ENCODE measurements at regions not wholly inside any gene's neighbourhood (a gene's known extent, or its start where the extent isn't known, plus 50 kb on each side); places are given as distances from the start of the nearest gene placed in this dataset.

DNA sequence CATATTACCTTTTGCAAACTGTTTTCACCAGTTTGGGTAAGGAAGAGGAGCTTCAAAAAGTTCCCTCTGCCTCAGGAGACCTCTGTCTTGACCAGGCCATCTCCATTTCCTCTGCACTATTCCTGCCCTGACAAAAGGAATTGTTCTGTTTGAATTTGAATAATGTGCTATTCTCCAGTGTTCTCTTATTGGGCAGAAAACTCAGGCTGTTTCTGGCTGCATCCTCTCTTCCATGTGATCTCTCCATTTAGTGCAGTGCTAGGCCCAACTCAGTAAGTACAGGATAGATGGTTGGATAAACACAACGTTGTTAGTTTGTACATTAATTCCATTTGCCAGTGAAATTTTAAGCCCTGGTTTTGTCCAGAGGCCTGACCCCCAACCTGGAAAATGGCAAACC lies 102.2 kb upstream of the CELF4 start:
- H3K36me3 ChIP-seq (ENCODE audit: control insufficient read depth in 2 of 4, insufficient read depth in 4 of 4, low read length in 3 of 4) = no peaks in the 10 kb centered on the region
- no peak overlapping the region for H2AFZ ChIP-seq (ENCODE audit: low read length)
- H3K23ac ChIP-seq (ENCODE audit: insufficient read length) = no peak overlapping the region
- peaks cover 4 to 11% (median 5%) of the 10 kb centered on the region in 4 experiments; a peak in 6 of 7 replicates for H3K4me1 ChIP-seq (replicated peaks in 1 of 4; ENCODE audit: control insufficient read depth in 3 of 4, insufficient read depth in 4 of 4, low read length in 3 of 4)
- no peak for DNase-seq (ENCODE audit: low read depth in 1 of 2, low spot score in 2 of 2)
- H2AK5ac ChIP-seq (ENCODE audit: low read depth, low read length) = no peak overlapping the region
- H2BK12ac ChIP-seq (ENCODE audit: low read depth, low read length) = 0 out of 2 replicates have a peak overlapping the region, but pooled peaks have one; percentile 3
- no peak overlapping the region for H2BK15ac ChIP-seq (ENCODE audit: low read length)
- H3K9ac ChIP-seq (replicated peaks in 1 of 4; ENCODE audit: extremely low read depth in 1 of 4, low read depth in 3 of 4, low read length in 3 of 4) = no peak overlapping the region
- H3K18ac ChIP-seq (ENCODE audit: extremely low read depth, low read length) = no peak overlapping the region
- H3K4me2 ChIP-seq (ENCODE audit: insufficient read depth in 1 of 2, low read depth in 2 of 2, low read length in 2 of 2) = no peak overlapping the region
- no peak for TF ChIP-seq SP2 (IDR thresholded peaks at IDR 0.05; ENCODE audit: low read length)
- no peak for TF ChIP-seq CREB1 (IDR thresholded peaks at IDR 0.05)
- TF ChIP-seq, protein P1, sequence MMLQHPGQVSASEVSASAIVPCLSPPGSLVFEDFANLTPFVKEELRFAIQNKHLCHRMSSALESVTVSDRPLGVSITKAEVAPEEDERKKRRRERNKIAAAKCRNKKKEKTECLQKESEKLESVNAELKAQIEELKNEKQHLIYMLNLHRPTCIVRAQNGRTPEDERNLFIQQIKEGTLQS (IDR thresholded peaks at IDR 0.05; ENCODE audit: insufficient read depth, low read depth, low read length) = no peak
- no peak for TF ChIP-seq HDAC6 (IDR thresholded peaks at IDR 0.05; ENCODE audit: low read depth, low read length)
- TF ChIP-seq RFX5 (IDR thresholded peaks at IDR 0.05; ENCODE audit: borderline replicate concordance, low read depth, low read length) = no peak
- no peak for TF ChIP-seq MAFK (IDR thresholded peaks at IDR 0.05; ENCODE audit: low read depth, low read length)
- TF ChIP-seq CEBPB (IDR thresholded peaks at IDR 0.05; ENCODE audit: low read depth, low read length) = no peak
- H3K79me2 ChIP-seq (ENCODE audit: control insufficient read depth in 1 of 2, insufficient read depth in 2 of 2, low read length in 2 of 2) = no peaks in the 10 kb centered on the region
- no peak overlapping the region for H3K4ac ChIP-seq (replicated peaks; ENCODE audit: insufficient read length, low read depth, low read length)
- H4K8ac ChIP-seq (ENCODE audit: extremely low read depth, insufficient read depth, low read length) = no peak overlapping the region
- H4K5ac ChIP-seq (ENCODE audit: insufficient read length, low read depth, low read length) = no peak overlapping the region
- CTCF ChIA-PET (ENCODE audit: partially characterized antibody) = interaction anchor here (2.6 kb wide), 1 partner anchor 12 kb away, joined by 13 read pairs; no protein-coding TSS in a partner anchor
- WGBS, 2 experiments (ENCODE audit: extremely low coverage in 1 of 2, insufficient coverage in 1 of 2, insufficient read length in 1 of 2, insufficient replicate concordance in 2 of 2, low coverage in 1 of 2, low lambda C conversion rate in 2 of 2, missing lambda C conversion rate in 1 of 2) = 89% methylated on average over 1 of the region's 1 CpG; no CpG with 5 or more reads in 1 of the 2 experiments
- no peak overlapping the region for H3K27ac ChIP-seq (ENCODE audit: low read depth, low read length)
- POLR2A ChIA-PET (ENCODE audit: partially characterized antibody) = no interaction called here
- H3K14ac ChIP-seq (ENCODE audit: insufficient read length) = no peak overlapping the region
- H3K23me2 ChIP-seq (ENCODE audit: low read depth, low read length) = no peaks in the 10 kb centered on the region
- H4K91ac ChIP-seq (replicated peaks; ENCODE audit: insufficient read length, low read length) = no peak overlapping the region
- no peak for FAIRE-seq
- no peak overlapping the region for H2BK20ac ChIP-seq (ENCODE audit: low read length)
- no peaks in the 10 kb centered on the region for H3K9me3 ChIP-seq (ENCODE audit: insufficient read depth in 2 of 2, low read depth in 1 of 2, low read length in 1 of 2)
- no peak overlapping the region for H2BK120ac ChIP-seq (replicated peaks; ENCODE audit: low read depth, low read length)
- no peaks in the 10 kb centered on the region for H3K79me1 ChIP-seq (ENCODE audit: low read depth, low read length)
- H3K56ac ChIP-seq (replicated peaks; ENCODE audit: insufficient read length, low read depth, low read length) = no peak overlapping the region
- H4K20me1 ChIP-seq (replicated peaks in 1 of 2; ENCODE audit: control insufficient read depth in 1 of 2, insufficient read depth in 2 of 2, low read length in 2 of 2) = no peaks in the 10 kb centered on the region
- no peak overlapping the region for H3K4me3 ChIP-seq (ENCODE audit: extremely low read depth in 1 of 4, insufficient read depth in 2 of 4, low read depth in 3 of 4, low read length in 4 of 4)
- no peaks in the 10 kb centered on the region for H3K27me3 ChIP-seq (replicated peaks in 1 of 4; ENCODE audit: control insufficient read depth in 3 of 4, extremely low read depth in 1 of 4, insufficient read depth in 3 of 4, low read length in 3 of 4)
- no peak overlapping the region for H2BK5ac ChIP-seq (ENCODE audit: low read depth, low read length)

All from H1 (cell line).